NCI-H748 (cell line): ENCODE measurements at regions not wholly inside any gene's neighbourhood (a gene's known extent, or its start where the extent isn't known, plus 50 kb on each side); places are given as distances from the start of the nearest gene placed in this dataset.
A peak's percentile ranks its signal among the peaks of the same experiment; 100 is the strongest.
"Not testable (repeated sequence)": the region's sequence is repeated elsewhere in the genome, so short reads cannot be mapped to it uniquely, and the experiment has no call there.

ENCODE experiments used
- DNase-seq: peaks from one replicate; lab custom pipeline; 2025; ENCODE audit not compliant: unreplicated experiment; lab: John Stamatoyannopoulos, UW

DNA sequence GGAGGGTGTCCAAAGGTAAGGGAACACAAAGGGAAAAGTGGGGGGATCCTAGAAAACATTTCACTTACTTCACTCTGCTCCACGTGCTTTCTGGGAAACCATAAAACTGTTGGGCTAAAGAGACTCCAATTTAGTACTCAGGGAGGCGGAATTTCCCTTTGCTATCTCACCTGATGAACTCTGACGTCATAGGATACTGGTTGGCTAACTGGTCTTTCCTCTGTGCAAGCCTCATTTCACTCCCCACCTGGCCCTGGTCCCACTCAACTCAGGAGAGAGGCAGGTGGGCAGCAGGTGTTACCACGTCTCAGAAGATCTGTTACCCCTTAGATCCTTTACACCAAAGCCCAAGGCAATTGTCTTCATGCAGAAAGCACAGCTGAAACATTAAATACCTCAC is 51.8 kb upstream of the PMAIP1 start:
- peak; percentile 79 for DNase-seq

- not testable (repeated sequence) for DNase-seq
Observed at GRCh38 chr18:59847491-59847846, 52.3 kb upstream of the PMAIP1 start.

DNA sequence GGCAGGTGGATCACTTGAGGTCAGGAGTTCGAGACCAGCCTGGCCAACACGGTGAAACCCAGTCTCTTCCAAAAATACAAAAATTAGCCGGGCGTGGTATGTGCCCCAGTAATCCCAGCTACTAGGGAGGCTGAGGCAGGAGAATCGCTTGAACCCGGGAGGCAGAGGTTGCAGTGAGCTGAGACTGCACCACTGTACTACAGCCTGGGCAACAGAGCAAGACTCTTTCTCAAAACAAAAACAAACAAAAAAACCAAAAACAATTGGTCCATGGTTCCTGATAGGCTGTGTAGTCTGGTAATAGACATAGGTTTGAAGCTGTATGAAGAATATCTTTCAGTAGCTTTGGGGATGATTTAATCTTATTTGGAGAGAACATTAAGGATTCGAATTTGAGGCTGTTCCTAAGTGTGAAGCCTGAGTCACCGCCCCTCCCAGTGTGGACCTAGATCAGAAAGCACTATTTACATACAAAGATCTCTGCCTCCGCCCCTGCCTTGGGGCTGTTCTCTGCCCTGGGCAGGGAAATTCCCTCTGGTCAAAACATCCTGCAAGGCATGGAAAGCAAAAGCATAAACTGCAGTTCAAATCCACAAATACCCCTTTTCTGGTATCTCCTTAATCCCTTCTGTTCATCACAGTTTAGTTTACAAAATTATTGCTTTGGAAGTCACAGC is 52.8 kb upstream of the PMAIP1 start:
- DNase-seq: no peak

DNA sequence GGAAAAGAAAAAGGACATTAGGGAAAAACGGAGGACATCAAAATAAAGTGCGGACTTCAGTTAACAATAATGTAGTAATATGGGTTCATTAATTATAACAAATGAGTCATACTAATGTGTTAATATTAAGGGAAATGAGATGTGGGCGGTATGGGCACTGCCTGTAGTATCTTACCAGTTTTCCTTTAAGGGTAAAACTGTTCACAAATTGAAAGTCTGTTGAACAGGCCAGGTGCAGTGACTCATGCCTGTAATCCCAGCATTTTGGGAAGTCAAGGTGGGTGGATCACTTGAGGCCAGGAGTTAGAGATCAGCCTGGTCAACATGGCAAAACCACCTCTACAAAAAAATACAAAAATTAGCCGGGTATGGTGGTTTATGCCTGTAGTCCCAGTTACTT is 56.8 kb upstream of the PMAIP1 start:
- DNase-seq: no peak

DNA sequence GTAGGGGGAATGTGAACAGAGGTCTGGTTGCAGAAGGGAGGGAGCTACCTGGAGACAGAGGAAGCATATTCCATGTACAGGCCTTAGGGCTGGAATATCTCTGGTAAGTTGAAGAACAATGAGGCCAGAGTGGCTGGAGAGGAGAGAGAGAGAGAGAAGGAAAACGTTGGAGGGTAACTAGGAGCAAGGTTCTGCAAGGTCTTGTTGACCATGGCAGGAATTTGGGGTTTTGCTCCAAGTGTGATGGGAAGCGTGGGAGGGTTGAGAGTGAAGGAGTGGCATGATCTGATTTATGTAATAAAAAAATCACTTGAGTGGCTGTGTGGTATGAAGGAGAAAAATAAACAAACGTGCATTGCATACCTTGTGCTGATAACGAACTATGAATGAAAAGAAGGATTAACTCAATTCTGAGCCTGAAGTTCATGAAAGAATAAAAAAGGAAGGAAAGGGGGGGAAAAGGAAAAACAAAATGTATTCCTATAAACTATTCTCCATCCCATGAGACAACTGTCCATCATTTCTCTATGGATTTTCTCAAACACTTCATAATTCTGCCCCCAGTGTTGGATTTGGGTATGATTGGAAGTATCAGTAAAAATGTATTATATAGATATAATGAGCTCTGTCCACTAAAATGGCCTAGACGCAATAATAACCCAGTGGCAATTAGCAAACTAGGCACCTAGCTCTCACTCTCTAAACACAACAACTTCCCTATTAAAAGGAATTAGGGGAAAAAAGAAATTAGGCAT is 59.7 kb upstream of the PMAIP1 start:
- no peak for DNase-seq

GRCh38 chr18:59839246-59839645 is 60.5 kb upstream of the PMAIP1 start:
- DNase-seq: no peak

GRCh38 chr18:59837586-59837985 is 62.2 kb upstream of the PMAIP1 start:
- peak; percentile 89 for DNase-seq

- no peak for DNase-seq
Observed at GRCh38 chr18:59835605-59836379, 64.0 kb upstream of the PMAIP1 start.

- DNase-seq: no peak
Observed at GRCh38 chr18:59834267-59834666, 65.5 kb upstream of the PMAIP1 start.

GRCh38 chr18:59833785-59834184 is 66.0 kb upstream of the PMAIP1 start:
- DNase-seq: no peak

DNA sequence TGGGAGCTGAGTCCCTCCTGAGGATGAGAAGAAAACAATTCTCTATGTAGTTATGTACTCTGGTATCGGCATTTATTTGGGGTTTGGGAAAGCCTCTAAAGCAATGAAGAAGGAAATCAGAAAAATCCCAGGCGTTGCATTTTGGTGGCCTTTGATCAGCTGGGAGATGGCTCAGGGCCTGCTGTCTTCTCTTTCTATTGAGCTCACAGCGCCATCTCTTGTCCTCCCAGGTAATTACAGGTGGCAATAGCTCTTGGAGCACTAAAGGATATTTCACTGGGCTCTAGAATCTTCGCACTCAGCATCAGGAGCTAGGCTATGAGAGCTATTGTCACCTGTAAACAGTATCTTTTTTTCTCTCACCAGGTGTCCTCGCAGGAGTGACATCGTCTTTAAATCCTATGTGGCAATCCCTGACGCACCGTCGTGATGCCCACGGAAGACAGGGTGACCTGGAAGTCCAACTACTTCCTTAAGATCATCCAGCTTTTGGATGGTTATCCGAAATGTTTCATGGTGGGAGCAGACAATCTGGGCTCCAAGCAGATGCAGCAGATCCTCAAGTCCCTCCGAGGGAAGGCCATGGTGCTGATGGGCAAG is 76.1 kb upstream of the PMAIP1 start:
- DNase-seq: peak; percentile 85

DNA sequence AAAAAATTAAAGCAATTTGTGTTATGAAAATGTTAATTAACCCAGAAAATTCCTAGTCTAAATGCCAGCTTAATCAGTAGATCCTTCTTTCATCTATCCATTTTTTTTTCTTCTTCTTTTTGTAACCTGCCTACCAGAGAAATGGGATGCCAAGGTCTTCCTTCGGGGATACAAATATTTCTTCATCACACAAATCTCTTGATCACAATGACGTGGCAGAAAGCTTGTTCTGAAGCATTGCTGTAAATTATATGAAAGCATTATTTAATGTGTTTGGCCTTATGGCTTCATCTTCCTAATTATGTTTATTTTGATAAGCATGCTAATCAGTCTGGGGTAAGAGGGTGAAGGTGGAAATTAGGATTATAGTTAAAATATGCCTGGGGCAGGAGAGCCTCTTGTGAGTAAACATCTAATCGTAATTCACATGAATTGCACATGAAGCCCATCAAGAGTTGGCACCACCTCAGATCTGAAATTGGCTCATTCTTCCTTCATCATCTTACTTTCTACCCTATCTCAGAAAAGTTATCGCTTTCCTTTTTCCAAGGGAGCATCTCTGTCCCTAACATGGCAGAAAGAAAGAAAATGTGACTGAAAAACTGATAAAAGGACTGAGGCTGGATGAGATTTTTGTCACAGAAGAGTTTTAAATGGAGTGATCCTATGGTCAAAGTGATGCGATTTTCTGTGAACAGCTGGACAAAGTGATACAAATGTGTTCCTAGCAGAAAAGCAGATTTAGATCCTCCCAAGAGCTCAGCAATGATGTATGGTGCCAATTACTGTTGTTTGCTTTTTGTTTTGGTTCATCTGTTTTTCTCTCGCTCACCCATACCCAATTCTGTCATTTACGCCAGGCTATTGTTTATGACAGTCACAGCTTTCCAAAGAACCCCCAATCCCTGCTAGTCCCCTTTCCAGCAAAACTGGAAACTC is 76.9 kb upstream of the PMAIP1 start:
- DNase-seq: no peak

DNA sequence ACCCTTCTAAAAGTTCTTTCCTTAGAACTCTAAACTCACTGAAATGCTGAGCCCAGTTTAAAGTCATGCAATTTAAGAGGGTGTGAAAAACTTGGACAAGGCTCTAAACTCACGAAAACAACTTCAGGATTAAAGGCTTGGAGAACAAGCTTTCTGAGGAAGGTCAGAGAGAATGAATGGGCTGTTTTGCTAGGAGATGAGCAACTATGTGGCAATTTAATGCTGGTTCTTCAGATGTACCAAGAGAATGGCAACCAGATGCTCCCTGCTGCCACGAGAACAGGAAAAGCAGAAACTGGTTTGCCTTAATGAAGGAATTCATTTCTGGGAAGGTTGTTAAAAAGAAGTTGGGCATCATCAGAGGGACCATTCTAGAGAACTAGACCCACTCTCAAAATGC is 77.8 kb upstream of the PMAIP1 start:
- no peak for DNase-seq

DNA sequence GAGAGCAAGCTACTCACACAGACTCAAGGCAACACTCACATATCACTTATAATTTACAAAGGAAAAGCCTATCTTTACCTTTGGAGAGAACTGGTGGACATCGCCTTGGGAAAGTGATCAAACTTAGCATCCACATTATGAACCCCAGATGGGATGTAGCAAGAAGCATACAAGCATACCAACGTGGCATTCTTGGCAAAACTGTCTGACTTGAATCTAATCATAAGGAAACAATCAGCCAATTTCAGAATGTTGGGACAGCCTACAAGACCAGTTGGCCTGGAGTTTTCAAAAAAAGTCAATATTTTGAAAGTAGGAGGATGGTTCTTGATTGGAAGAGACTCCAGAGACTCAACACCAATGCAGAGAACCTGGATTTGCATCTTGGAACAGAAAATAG is 79.1 kb upstream of the PMAIP1 start:
- DNase-seq: no peak

DNA sequence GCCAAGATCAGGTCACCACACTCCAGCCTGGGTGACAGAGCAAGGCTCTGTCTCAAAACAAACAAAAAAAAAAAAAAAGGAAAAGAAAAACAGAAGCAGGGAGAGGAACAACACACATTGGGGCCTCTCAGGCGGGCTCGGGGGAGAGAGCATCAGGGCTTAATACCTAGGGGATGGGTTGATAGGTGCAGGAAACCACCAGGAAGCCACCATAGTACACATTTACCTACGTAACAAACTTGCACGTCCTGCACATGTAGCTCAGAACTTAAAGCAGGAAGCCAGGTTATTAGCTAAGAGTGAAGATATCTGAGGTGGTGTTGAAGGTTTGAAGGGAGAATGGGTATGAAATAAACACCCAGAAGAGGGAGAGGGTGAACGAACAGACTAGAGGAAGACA is 81.0 kb upstream of the PMAIP1 start:
- no peak for DNase-seq

GRCh38 chr18:59814891-59815290 is 84.9 kb upstream of the PMAIP1 start:
- DNase-seq: no peak

GRCh38 chr18:59813942-59814341 is 85.9 kb upstream of the PMAIP1 start:
- no peak for DNase-seq

- DNase-seq: no peak
Observed at GRCh38 chr18:59810735-59811520, 88.9 kb upstream of the PMAIP1 start.

- DNase-seq: no peak
Observed at GRCh38 chr18:59810183-59810582, 89.6 kb upstream of the PMAIP1 start.

DNA sequence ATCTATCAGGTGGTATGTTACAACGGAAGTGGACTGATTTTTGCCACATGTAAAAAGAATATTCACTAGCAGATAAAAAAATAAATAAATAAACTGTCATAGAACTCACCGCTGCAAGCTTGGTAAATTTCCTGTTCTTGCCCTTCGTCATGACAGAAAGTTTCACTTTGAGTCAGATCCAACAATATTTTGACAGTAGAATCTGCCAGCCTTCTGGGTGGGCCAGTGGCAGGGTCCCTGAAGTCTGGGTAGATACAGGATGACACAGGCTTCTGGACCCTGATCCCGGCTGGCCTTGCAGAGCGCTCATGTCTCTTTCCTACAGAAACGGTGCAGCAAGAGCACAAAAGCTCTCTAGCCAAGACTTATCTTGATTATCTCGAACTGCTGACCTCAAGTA is 97.8 kb upstream of the PMAIP1 start:
- DNase-seq: no peak
